PC-9 (cell line): ENCODE measurements at regions not wholly inside any gene's neighbourhood (a gene's known extent, or its start where the extent isn't known, plus 50 kb on each side); places are given as distances from the start of the nearest gene placed in this dataset.

Experiments used
- BruUV-seq: library from RNA; stranded (reverse); fragments of 400-500 nt; replicated peaks from 2 replicates; lab custom pipeline; 2021; lab: Mats Ljungman, UMichigan
- CTCF ChIA-PET: fragments of 300-600 bp; sonication (Branson Sonifier 250); formaldehyde crosslinking; loops from one replicate; lab custom pipeline; 2022; ENCODE audit warnings: antibody characterized with exemption; lab: Charles Lee
- POLR2A ChIA-PET: fragments of 300-600 bp; sonication (Branson Sonifier 250); formaldehyde crosslinking; loops from one replicate; lab custom pipeline; 2022; ENCODE audit warnings: antibody characterized with exemption; ENCODE audit not compliant: unreplicated experiment; lab: Charles Lee
- DNase-seq, 2 experiments: peaks; one replicate each; pipeline versions ENCODE4 v3.0.0 to v3.0.0-alpha.2; 2015 to 2022; ENCODE audit warnings: mixed read lengths in 1 of 2
- H2AFZ ChIP-seq: fragments of 200-600 bp; sonication (generic); 2 replicates; pipeline ENCODE4 v1.8.1; 2017; ENCODE audit warnings: antibody characterized with exemption
- H3F3A ChIP-seq: fragments of 200-600 bp; sonication (generic); 2 replicates; pipeline ENCODE4 v1.8.1; 2017; ENCODE audit warnings: antibody characterized with exemption, mild to moderate bottlenecking, low read depth; ENCODE audit not compliant: insufficient read depth
- H3K27ac ChIP-seq: fragments of 200-600 bp; sonication (generic); 2 replicates; pipeline ENCODE4 v1.6.1; 2016; ENCODE audit warnings: mixed run types
- H3K27me3 ChIP-seq: fragments of 200-600 bp; sonication (generic); 2 replicates; pipeline ENCODE4 v1.6.1; 2016; ENCODE audit warnings: low read depth, mixed run types; ENCODE audit not compliant: insufficient read depth
- H3K36me3 ChIP-seq: fragments of 200-600 bp; sonication (generic); 2 replicates; pipeline ENCODE4 v1.6.1; 2016; ENCODE audit warnings: low read depth, mixed run types
- H3K4me1 ChIP-seq: fragments of 200-600 bp; sonication (generic); replicated peaks from 2 replicates; pipeline ENCODE4 v1.6.1; 2016; ENCODE audit warnings: mixed run types; ENCODE audit not compliant: insufficient read depth
- H3K4me2 ChIP-seq: fragments of 200-600 bp; sonication (generic); 2 replicates; pipeline ENCODE4 v1.6.1; 2017; ENCODE audit warnings: mixed run types
- H3K4me3 ChIP-seq: fragments of 200-600 bp; sonication (generic); 2 replicates; pipeline ENCODE4 v1.6.1; 2016; ENCODE audit warnings: mixed run types
- H3K79me2 ChIP-seq: fragments of 200-600 bp; sonication (generic); 2 replicates; pipeline ENCODE4 v1.6.1; 2017; ENCODE audit warnings: low read depth, mixed run types
- H3K9me2 ChIP-seq: fragments of 200-600 bp; sonication (generic); 2 replicates; pipeline ENCODE4 v1.8.1; 2017; ENCODE audit warnings: mild to moderate bottlenecking; ENCODE audit not compliant: insufficient read depth
- H3K9me3 ChIP-seq: fragments of 200-600 bp; sonication (generic); 2 replicates; pipeline ENCODE4 v1.8.1; 2016; ENCODE audit warnings: low read depth; ENCODE audit not compliant: insufficient read depth
- H4K20me1 ChIP-seq: fragments of 200-600 bp; sonication (generic); 2 replicates; pipeline ENCODE4 v1.8.1; 2017; ENCODE audit not compliant: insufficient read depth
- EZH2 ChIP-seq: fragments of 200-600 bp; sonication (generic); IDR thresholded peaks from 2 replicates; pipeline ENCODE4 v1.8.0; 2017; ENCODE audit warnings: antibody characterized with exemption, low read depth
- intact Hi-C: fragments of 100-400 bp; cut with micrococcal nuclease; formaldehyde crosslinking; loops from one replicate; pipeline ENCODE4 v1.10.0; 2022; ENCODE audit not compliant: unreplicated experiment
- TF ChIP-seq, protein P1 (sequence below): fragments of 200-600 bp; sonication (generic); conservative IDR thresholded peaks from 2 replicates; pipeline ENCODE4 v1.6.1; 2017; ENCODE audit warnings: mixed run types, antibody characterized with exemption, mild to moderate bottlenecking, moderate library complexity

DNA sequence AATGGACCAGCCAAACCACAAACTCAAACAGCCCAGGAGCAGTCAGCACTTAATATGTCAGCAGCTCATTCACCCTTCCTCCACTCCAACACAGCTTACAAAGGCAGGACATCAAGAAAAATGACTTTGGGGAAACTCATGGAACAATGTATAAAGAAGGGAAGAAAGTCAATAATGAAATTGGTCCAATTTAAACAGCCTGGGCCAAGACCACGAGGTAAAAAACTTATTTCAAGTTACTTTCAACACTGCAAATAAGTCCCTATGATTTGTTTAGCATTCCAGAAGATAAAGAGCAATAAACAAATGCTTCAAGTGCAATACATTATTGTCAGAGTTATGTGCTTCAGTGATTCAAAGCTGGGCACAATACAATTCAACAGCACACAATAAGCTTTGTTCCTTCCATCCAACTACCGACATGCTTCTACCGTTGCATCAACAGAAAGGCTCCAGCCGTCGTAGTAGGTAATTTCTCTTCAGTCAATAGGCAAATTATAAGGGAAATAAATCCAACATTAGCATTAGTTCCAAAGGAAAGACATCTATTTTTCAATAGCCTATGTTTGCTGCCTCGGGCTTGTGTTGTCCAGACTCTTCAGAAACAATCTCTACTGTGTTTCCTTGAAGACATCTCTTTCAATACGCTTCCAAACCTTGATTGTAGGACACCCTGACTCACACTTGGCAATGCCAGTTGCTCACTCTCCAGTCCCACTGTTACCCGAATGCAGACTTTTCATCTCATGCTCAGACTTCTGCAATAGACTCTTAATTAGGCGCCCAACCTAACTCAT is 225.7 kb downstream of the NUAK1 start:
- Histone ChIP-seq H3K36me3 (no peaks in the 10 kb centered on the region), H4K20me1 (no peaks in the 10 kb centered on the region), H3K27me3 (no peaks in the 10 kb centered on the region), H2AFZ (no peak overlapping the region), H3K79me2 (no peaks in the 10 kb centered on the region), H3K4me1 (no peaks in the 10 kb centered on the region), H3K4me3 (no peak overlapping the region), H3K9me3 (peaks cover 4% of the 10 kb centered on the region; the same call in 1 of the 2 replicates), H3K27ac (no peak overlapping the region), H3K9me2 (0 out of 2 replicates have a peak, but pooled peaks cover 4% of the 10 kb centered on the region), H3F3A (no peaks in the 10 kb centered on the region), H3K4me2 (no peak overlapping the region)
- ChIA-PET CTCF (no interaction called here), POLR2A (no interaction called here)
- TF ChIP-seq EZH2, result no peak
- TF ChIP-seq, protein P1, sequence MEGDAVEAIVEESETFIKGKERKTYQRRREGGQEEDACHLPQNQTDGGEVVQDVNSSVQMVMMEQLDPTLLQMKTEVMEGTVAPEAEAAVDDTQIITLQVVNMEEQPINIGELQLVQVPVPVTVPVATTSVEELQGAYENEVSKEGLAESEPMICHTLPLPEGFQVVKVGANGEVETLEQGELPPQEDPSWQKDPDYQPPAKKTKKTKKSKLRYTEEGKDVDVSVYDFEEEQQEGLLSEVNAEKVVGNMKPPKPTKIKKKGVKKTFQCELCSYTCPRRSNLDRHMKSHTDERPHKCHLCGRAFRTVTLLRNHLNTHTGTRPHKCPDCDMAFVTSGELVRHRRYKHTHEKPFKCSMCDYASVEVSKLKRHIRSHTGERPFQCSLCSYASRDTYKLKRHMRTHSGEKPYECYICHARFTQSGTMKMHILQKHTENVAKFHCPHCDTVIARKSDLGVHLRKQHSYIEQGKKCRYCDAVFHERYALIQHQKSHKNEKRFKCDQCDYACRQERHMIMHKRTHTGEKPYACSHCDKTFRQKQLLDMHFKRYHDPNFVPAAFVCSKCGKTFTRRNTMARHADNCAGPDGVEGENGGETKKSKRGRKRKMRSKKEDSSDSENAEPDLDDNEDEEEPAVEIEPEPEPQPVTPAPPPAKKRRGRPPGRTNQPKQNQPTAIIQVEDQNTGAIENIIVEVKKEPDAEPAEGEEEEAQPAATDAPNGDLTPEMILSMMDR, result no peak
- intact Hi-C loops, result no loop called here
- BruUV-seq, result no TSS peak
- DNase-seq, result no peak

DNA sequence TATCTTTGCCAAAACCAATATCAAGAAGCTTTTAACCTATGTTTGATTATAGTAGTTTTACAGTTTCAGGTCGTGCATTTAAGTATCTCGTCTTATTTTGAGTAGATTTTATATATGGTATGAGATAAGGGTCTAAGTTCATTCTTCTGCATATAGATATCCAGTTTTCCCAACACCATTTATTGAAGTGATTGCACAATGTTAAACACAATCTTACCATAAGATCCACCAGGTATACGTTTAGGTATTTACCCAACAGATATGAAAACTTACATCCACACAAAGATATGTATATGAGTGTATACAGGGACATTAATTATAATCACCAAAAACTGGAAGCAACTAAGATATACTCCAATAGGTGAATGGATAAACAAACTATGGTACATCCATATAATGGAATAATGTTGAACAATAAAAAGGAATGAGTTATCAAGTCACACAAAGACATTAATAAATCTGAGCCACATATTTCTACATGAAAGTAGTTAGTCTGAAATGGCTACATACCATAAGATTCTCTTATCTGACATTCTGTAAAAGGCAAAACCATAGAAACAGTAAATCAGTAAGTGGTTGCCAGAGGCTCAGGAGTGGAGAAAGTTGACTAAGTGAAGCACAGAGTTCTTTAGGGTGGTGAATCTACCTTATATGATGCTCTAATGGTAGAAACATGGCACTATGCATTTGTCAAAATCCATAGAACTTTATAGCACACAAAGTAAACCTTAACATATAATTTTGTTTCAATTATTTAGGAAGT is 222.6 kb downstream of the NUAK1 start:
- Histone ChIP-seq H3K4me1 (no peaks in the 10 kb centered on the region), H3K79me2 (no peaks in the 10 kb centered on the region), H3K4me3 (no peak overlapping the region), H3K27me3 (no peaks in the 10 kb centered on the region), H2AFZ (no peak overlapping the region), H3F3A (no peaks in the 10 kb centered on the region), H3K9me3 (no peaks in the 10 kb centered on the region), H3K4me2 (no peak overlapping the region), H3K36me3 (no peaks in the 10 kb centered on the region), H3K27ac (no peak overlapping the region), H4K20me1 (no peaks in the 10 kb centered on the region), H3K9me2 (0 out of 2 replicates have a peak, but pooled peaks cover 4% of the 10 kb centered on the region)
- BruUV-seq, result no TSS peak
- ChIA-PET CTCF (no interaction called here), POLR2A (no interaction called here)
- intact Hi-C loops, result no loop called here
- TF ChIP-seq, protein P1, result no peak
- TF ChIP-seq EZH2, result no peak
- no peak for DNase-seq

DNA sequence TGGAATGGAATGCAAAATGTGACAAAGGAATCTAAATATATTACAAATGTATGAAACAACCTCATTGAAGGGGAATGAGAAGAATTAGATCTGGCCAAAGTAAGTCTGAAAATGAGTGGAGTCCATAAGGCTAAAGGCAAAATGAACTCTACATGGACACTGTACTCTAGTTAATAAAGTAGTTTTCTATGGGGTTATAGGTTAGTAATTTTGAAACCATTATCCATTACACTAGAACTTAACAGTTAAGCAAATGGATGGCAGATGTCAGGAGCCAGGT is 222.1 kb downstream of the NUAK1 start:
- Histone ChIP-seq H4K20me1 (no peaks in the 10 kb centered on the region), H3F3A (no peaks in the 10 kb centered on the region), H3K27ac (no peak overlapping the region), H3K4me1 (no peaks in the 10 kb centered on the region), H3K9me3 (no peaks in the 10 kb centered on the region), H3K9me2 (0 out of 2 replicates have a peak, but pooled peaks cover 4% of the 10 kb centered on the region), H2AFZ (no peak overlapping the region), H3K4me3 (no peak overlapping the region), H3K36me3 (no peaks in the 10 kb centered on the region), H3K4me2 (no peak overlapping the region), H3K27me3 (no peaks in the 10 kb centered on the region), H3K79me2 (no peaks in the 10 kb centered on the region)
- ChIA-PET CTCF (no interaction called here), POLR2A (no interaction called here)
- intact Hi-C loops, result no loop called here
- no peak for TF ChIP-seq EZH2
- TF ChIP-seq, protein P1, result no peak
- no peak for DNase-seq
- BruUV-seq, result no TSS peak
